ENCODE measurements at regions not wholly inside any gene's neighbourhood (a gene's known extent, or its start where the extent isn't known, plus 50 kb on each side); places are given as distances from the start of the nearest gene placed in this dataset.

- TF ChIP-seq, protein P1, sequence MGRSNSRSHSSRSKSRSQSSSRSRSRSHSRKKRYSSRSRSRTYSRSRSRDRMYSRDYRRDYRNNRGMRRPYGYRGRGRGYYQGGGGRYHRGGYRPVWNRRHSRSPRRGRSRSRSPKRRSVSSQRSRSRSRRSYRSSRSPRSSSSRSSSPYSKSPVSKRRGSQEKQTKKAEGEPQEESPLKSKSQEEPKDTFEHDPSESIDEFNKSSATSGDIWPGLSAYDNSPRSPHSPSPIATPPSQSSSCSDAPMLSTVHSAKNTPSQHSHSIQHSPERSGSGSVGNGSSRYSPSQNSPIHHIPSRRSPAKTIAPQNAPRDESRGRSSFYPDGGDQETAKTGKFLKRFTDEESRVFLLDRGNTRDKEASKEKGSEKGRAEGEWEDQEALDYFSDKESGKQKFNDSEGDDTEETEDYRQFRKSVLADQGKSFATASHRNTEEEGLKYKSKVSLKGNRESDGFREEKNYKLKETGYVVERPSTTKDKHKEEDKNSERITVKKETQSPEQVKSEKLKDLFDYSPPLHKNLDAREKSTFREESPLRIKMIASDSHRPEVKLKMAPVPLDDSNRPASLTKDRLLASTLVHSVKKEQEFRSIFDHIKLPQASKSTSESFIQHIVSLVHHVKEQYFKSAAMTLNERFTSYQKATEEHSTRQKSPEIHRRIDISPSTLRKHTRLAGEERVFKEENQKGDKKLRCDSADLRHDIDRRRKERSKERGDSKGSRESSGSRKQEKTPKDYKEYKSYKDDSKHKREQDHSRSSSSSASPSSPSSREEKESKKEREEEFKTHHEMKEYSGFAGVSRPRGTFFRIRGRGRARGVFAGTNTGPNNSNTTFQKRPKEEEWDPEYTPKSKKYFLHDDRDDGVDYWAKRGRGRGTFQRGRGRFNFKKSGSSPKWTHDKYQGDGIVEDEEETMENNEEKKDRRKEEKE (IDR thresholded peaks at IDR 0.05) = no peak
Observed at GRCh38 chrX:121642415-121642814, 595.0 kb downstream of the GLUD2 start (continued).

DNA sequence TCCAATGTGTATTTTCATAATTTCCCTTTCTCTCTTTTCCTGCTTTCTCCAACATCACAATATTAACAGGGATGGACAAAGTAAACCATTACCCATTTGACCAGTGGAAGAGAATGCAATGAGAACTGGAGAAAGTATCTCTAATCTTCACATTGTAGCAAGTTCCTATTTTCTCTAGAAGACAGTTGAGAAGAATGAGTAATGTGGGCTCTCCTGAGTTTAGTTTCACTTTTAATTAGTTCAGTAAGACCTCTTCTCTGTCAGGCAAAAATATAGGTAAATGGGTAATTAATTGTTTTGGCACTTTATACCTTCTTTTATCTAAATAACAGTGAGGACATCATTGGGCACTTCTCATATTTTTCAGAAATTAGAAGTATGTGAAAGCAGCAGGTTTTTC is 602.0 kb downstream of the GLUD2 start:
- H3K4me2 ChIP-seq (ENCODE audit: control insufficient read depth, insufficient read depth) = no peak overlapping the region
- H3K4me1 ChIP-seq (ENCODE audit: control insufficient read depth, insufficient read depth, low read length) = no peaks in the 10 kb centered on the region
- no peak overlapping the region for H2AFZ ChIP-seq (ENCODE audit: control insufficient read depth, low read depth, low read length)
- no peak for DNase-seq (ENCODE audit: low read depth, low spot score)
- H3K9ac ChIP-seq (ENCODE audit: control insufficient read depth, insufficient read depth, low read length) = no peak overlapping the region
- FAIRE-seq = no peak
- in situ Hi-C loops (cut with MboI) (no loop called here), intact Hi-C loops (cut with micrococcal nuclease; ENCODE audit: unreplicated experiment) (no loop called here)
- H3K79me2 ChIP-seq (ENCODE audit: control insufficient read depth, insufficient read depth, low read length) = no peaks in the 10 kb centered on the region
- ChIA-PET CTCF (no interaction called here), POLR2A (no interaction called here), SMC1A (ENCODE audit: uncharacterized antibody, unreplicated experiment) (no interaction called here), RAD21 (ENCODE audit: unreplicated experiment) (no interaction called here)
- no peaks in the 10 kb centered on the region for H3K27me3 ChIP-seq (replicated peaks in 1 of 2; ENCODE audit: control insufficient read depth in 2 of 2, insufficient read depth in 2 of 2, low read length in 1 of 2)
- ATAC-seq = peak; percentile 62
- TF ChIP-seq, protein P2, sequence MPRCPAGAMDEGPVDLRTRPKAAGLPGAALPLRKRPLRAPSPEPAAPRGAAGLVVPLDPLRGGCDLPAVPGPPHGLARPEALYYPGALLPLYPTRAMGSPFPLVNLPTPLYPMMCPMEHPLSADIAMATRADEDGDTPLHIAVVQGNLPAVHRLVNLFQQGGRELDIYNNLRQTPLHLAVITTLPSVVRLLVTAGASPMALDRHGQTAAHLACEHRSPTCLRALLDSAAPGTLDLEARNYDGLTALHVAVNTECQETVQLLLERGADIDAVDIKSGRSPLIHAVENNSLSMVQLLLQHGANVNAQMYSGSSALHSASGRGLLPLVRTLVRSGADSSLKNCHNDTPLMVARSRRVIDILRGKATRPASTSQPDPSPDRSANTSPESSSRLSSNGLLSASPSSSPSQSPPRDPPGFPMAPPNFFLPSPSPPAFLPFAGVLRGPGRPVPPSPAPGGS (IDR thresholded peaks at IDR 0.05; ENCODE audit: borderline replicate concordance, insufficient read depth, low read depth, low read length, poor library complexity, severe bottlenecking) = no peak
- TF ChIP-seq HDAC2 (IDR thresholded peaks at IDR 0.05) (no peak), CHD2 (IDR thresholded peaks at IDR 0.05; ENCODE audit: borderline replicate concordance, low read depth, low read length) (no peak)
- H3K4me3 ChIP-seq = no peak overlapping the region
- no TSS peak for BruUV-seq (replicated peaks)
- H4K20me1 ChIP-seq (ENCODE audit: control insufficient read depth, insufficient read depth) = no peaks in the 10 kb centered on the region
- H3K27ac ChIP-seq (ENCODE audit: control insufficient read depth, insufficient read depth) = no peak overlapping the region
- H3K9me3 ChIP-seq (replicated peaks; ENCODE audit: control insufficient read depth, insufficient read depth, low read length) = no peaks in the 10 kb centered on the region
- no peaks in the 10 kb centered on the region for H3K36me3 ChIP-seq (ENCODE audit: control insufficient read depth in 2 of 2, insufficient read depth in 2 of 2, low read length in 1 of 2)

All from GM12878 (cell line).